HG03060 (cell line): ENCODE measurements at regions not wholly inside any gene's neighbourhood (a gene's known extent, or its start where the extent isn't known, plus 50 kb on each side); places are given as distances from the start of the nearest gene placed in this dataset.

ENCODE experiments used
- ATAC-seq: cut with Tn5 transposase; IDR thresholded peaks from one replicate; pipeline ENCODE4 v1.9.1; 2021; ENCODE audit warnings: low read depth, moderate number of reproducible peaks; ENCODE audit not compliant: unreplicated experiment

DNA sequence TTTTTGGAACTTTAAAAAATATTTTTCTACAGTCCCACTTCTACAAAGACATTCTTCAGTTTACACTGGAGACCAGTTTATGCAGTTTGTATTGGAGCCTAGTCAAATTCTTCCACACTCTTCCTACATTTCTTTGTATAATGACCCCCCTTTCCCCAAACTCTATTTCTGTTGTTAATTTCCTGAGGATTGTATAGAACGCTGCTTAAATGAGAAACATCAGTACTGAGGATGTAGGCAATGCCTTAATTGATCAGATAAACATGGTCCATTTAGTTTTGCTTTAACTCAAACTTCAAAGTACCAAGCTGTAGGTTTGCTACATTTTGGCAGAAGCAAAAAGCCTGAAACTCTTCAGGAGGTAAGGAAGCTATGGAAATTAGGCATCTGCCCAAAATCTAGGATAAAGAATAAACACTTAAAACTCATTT lies 155.5 kb downstream of the SLC7A11 start:
- no peak for ATAC-seq

- no peak for ATAC-seq
These were observed 156.3 kb downstream of the SLC7A11 start for GRCh38 chr4:138085736-138086305.

GRCh38 chr4:138078751-138079520 lies 163.2 kb downstream of the SLC7A11 start:
- ATAC-seq = no peak

- ATAC-seq = no peak
These were observed 163.9 kb downstream of the SLC7A11 start for GRCh38 chr4:138078253-138078652.

DNA sequence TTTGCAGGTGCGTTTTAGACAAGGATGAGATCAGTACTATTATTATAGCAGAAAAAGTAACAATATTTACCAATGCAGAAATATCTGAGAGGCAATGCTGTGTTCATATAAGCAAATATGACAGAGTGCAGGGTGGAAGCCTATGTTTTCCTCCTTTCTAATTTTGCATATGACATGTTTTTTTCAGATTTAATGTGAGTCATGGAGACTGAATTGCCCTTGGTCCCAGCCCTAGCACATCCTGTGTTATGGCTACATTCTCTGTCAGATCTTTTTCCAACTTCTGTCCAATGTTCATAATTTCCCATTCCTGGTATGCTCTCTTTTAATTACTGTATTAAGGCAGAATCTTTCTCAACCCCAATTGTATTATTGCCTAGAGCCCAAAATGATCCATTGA lies 165.6 kb downstream of the SLC7A11 start:
- ATAC-seq = no peak

DNA sequence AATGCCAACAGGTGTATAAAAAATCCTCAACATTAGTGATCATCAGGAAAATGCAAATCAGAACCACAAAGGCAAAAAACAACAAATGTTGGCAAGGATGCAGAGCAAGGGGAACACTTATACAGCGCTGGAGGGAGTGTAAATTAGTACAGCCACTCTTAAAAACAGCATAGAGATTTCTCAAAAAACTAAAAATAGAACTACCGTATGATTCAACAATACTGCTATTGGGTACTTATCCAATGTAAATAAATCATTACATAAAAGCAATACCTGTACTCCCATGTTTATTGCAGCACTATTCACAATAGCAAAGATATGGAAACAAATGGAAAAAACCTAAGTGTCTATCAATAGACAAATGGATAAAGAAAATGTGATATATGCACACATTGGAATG lies 171.3 kb downstream of the SLC7A11 start:
- ATAC-seq = no peak

DNA sequence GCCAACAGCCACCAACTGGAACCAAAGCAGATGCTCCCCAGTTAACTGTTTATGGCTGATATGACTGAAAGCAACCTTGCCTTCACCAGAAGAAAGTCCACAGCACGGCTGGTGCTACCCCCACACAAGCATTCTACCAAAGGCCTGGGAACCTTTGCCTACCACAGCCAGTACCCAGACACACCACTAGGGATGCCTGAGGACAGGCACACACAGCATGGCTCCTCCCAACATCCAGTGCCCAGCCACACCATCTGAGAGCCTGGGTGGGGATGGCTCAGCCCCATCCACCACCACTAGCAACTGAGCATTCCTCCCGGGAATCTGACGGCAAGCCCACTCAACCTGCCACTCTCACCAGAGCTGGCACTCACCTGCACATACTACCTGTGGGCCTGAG lies 178.6 kb downstream of the SLC7A11 start:
- ATAC-seq = no peak

- ATAC-seq = no peak
These were observed 179.2 kb downstream of the SLC7A11 start for GRCh38 chr4:138062929-138063328.

DNA sequence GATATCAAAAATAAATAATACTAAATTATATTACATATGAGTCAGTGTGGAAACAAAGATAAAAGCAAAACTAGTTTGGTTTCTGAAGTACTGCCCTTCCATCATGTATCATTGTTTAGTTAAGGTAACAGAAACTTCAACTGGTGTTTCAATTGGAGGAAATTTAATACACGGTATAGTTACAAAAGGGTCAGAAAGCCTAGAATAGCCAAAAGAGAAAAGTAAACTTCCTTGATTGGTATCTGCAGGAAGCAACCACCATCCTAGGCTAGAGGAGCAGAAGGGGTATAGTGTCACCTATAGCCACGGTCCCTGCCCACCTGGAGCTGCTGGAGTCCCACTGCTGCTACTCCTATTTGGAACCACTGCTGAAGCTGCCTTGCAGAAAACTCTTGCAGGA lies 185.6 kb downstream of the SLC7A11 start:
- no peak for ATAC-seq

- ATAC-seq = no peak
These were observed 186.3 kb downstream of the SLC7A11 start for GRCh38 chr4:138055890-138056289.

DNA sequence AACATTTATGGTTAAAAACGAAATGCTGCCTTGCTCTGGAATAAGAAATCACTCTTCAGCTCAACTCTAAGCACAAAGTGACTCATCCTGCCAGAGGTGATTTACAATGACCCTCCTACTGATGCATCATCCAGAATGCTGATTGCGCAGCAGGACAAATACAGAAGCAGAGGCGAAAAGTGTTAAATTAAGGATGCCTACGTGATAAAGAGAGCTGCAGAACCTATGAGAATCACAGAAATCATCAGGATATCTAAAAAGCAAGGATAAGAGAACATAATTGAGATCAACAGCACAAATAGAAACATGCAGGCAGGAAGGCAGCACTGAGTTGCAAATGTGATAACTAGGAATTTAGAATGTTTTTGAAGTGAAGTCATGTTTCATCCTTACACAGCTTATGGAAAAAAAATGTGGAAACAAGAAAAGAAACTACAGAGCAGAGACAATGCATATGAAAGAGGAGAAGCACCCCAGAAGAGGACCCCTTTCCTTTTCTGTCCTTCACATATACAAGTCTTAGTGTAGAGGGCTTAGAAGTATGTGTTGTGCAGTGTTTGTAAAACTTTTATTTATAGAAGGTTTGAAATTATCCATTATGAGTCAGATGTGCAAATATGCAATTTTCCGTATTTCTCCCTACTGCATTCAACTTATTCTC lies 188.4 kb downstream of the SLC7A11 start:
- no peak for ATAC-seq

- ATAC-seq = no peak
These were observed 189.1 kb downstream of the SLC7A11 start for GRCh38 chr4:138052806-138053632.

GRCh38 chr4:138051157-138051556 lies 191.0 kb downstream of the SLC7A11 start:
- ATAC-seq = no peak

DNA sequence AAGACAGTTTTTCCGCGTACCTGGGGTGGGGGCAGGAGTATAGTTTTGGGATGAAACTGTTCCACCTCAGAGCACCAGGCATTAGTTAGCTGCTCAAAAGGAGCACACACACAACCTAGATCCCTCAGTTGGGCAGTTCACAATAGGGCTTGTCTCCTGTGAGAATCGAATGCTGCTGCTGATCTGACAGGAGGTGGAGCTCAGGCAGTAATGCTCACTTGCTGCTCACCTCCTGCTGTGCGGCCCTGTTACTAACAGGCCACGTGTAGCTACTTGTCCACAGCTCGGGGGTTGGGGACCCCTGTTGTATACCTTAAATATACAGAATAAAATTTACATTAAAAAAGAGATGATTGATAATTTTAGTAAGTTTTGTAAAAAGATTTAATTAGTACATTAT lies 191.5 kb downstream of the SLC7A11 start:
- ATAC-seq = no peak

DNA sequence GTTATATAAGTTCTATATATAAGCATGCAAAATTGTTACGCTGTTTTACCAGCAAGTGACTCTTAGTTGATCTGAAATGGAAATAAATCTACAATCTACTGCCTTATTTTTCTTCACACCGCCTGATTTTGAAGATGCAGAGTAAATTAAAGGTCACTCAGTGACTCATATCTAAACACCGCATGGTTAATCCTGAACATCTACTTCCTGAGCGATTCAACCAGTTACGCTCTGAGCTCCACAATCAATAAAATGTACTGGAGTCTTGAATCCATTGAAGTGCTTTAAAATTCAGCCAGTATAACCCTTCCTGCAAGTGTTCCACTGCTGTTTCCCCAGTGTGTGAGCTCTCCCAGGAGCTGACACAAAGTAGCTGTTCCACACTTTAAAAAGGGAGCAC lies 192.8 kb downstream of the SLC7A11 start:
- ATAC-seq = no peak

- no peak for ATAC-seq
These were observed 194.9 kb downstream of the SLC7A11 start for GRCh38 chr4:138047290-138047689.

DNA sequence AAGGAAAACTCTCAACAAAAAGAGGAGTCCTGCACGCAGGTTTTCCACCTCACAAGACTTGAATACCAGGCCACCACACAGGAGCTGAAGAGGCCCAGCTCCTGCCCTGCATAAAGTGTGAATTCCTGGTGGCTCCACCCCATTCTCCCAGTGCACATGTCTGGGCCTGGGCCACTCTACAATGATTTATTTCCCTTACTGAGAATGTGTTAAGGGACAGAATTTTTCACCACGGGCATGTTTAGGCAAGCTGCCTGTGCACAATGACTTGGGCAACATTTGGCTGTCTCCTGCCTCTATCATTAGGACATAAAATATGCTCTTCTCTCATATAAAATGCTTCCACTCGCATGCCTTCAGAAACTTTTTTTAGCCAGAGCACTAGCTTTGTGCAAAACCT lies 197.1 kb downstream of the SLC7A11 start:
- ATAC-seq = no peak

DNA sequence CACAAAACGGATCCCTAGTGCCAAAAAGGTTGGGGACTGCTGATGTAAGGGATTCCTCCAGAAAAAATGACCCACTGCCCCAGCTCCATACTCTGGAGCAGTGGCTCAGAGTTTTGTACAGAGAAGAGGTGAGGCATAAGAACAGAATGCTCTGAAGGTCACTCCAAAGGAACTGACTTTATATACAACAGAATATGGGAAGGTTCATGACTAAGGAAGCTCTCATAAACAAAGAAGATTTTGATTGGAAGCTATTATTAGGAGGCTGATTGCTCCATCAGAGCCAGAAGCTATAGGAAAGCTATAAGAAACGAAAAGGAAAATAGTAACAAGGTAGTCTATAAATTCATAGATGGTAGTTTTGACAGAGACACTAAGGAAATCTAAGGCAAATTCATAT lies 203.1 kb downstream of the SLC7A11 start:
- ATAC-seq = no peak

- no peak for ATAC-seq
These were observed 204.5 kb downstream of the SLC7A11 start for GRCh38 chr4:138037696-138038095.

DNA sequence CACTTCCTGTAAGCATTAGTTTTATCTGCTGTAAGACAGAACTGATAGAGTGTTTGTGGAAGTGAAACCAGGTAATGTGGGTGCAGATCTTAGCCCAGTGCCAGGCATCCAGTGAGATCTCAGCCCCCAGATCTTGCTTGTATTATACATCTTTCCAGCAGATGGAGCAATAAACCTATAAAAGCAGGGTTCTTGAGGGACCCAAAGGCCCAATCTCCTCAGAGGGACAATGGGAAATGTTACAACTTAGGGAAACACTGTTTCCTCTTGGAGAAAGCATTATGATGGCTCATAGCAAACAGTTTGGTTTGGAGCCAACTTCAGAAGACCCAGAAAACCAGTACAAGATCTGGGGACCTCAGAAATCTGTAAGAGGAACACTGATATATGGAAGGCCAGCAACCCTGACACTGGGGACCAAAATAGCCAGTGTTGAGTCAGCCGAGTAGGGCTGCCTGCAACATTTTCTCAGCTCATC lies 206.3 kb downstream of the SLC7A11 start:
- peak; percentile 100 for ATAC-seq

- ATAC-seq = no peak
These were observed 207.3 kb downstream of the SLC7A11 start for GRCh38 chr4:138034871-138035270.
